Ovary (tissue), 7 donors: ENCODE measurements at regions not wholly inside any gene's neighbourhood (a gene's known extent, or its start where the extent isn't known, plus 50 kb on each side); places are given as distances from the start of the nearest gene placed in this dataset. TPM values are rescaled to one million over a fixed set of nuclear protein-coding genes. Genes with fewer than 3 reads are reported as not detected.

Experiments used
- DNase-seq, 5 donors: peaks; one replicate each; pipeline ENCODE4 v3.0.0-alpha.2; 2019 to 2020
- H3K27ac ChIP-seq, 2 donors: fragments of 200-600 bp; one replicate each; pipeline versions ENCODE4 v1.5.1 to v1.8.0; 2019 to 2022
- H3K27me3 ChIP-seq: fragments of 200-600 bp; one replicate; pipeline ENCODE4 v1.8.0; 2022
- H3K36me3 ChIP-seq: fragments of 200-600 bp; sonication (generic); one replicate; pipeline ENCODE4 v1.5.1; 2019
- H3K4me1 ChIP-seq: one replicate; pipeline ENCODE4 v1.8.1; 2013; ENCODE audit warnings: mild to moderate bottlenecking, moderate library complexity; ENCODE audit not compliant: insufficient read depth
- H3K4me3 ChIP-seq: fragments of 200-600 bp; sonication (generic); one replicate; pipeline ENCODE4 v1.5.1; 2017
- H3K9me3 ChIP-seq, 2 donors: fragments of 200-600 bp in 1 of 2; sonication (generic) in 1 of 2; one replicate each; pipeline versions ENCODE4 v1.5.1 to v1.8.1; 2013 to 2019; ENCODE audit warnings: mild to moderate bottlenecking in 1 of 2, moderate library complexity in 1 of 2
- CTCF ChIP-seq, 3 donors: fragments of 450-650 bp in 2 of 3; fragments of 200-600 bp in 1 of 3; IDR thresholded peaks; one replicate each; pipeline versions ENCODE4 v1.5.1 to v1.8.0; 2016 to 2022; ENCODE audit warnings: antibody characterized with exemption in 3 of 3, mild to moderate bottlenecking in 1 of 3
- EP300 ChIP-seq: sonication (generic); formaldehyde crosslinking; IDR thresholded peaks from one replicate; pipeline ENCODE4 v1.6.1; 2017; ENCODE audit warnings: antibody characterized with exemption
- POLR2A ChIP-seq: fragments of 450-650 bp; IDR thresholded peaks from one replicate; pipeline ENCODE4 v1.6.1; 2017; ENCODE audit warnings: antibody characterized with exemption, mild to moderate bottlenecking, moderate library complexity
- whole genome bisulfite sequencing, 3 donors: extraction: QIAGEN DNeasy Blood & Tissue Kit in 1 of 3; methylation state at CpG; one replicate each; pipeline versions ENCODE4 v1.1.5 to v1.1.7; 2013 to 2017; 5-methylcytosine and 5-hydroxymethylcytosine counted together
- intact Hi-C, 4 donors: fragments of 100-400 bp; cut with DNase I; formaldehyde crosslinking; loops; one replicate each; pipeline versions ENCODE4 v1.11.0 to v1.15.1; 2022 to 2023
- microRNA counts: library from miRNA; unstranded; fragments of <30 nt; microRNA quantifications from one replicate; lab custom pipeline; 2016
- microRNA-seq, 3 donors: library from miRNA; unstranded; fragments of <30 nt; microRNA quantifications; one replicate each; pipeline versions ENCODE4 to v1.2.0, GENCODE V29; 2019 to 2020
- small RNA-seq: library from RNA; depleted of rRNA; stranded (forward); fragments of <200 nt; gene quantifications from one replicate; pipeline ENCODE3, GENCODE V24; 2016
- donor health status: DM: no; HTN: no; CAD: no; lungs with moderate emphysema.
- donor health status: DM: no; HTN: no; CAD: no.
- donor health status: Bipolar disorder and iron deficiency.
- donor health status: DM: no; HTN: no; CAD: no.
- donor health status: DM: yes; HTN: yes; CAD: no.

GRCh38 chr4:147425019-147425418, 55.9 kb upstream of the EDNRA start:
- no peaks in the 10 kb centered on the region for H3K4me1 ChIP-seq
- no peaks in the 10 kb centered on the region for H3K27me3 ChIP-seq
- intact Hi-C loops = no loop called here
- H3K36me3 ChIP-seq = no peaks in the 10 kb centered on the region
- TF ChIP-seq CTCF (IDR thresholded peaks at IDR 0.05) = no peak
- no peak overlapping the region for H3K27ac ChIP-seq
- no peak for DNase-seq
- H3K9me3 ChIP-seq = no peaks in the 10 kb centered on the region
- 91 to 96% (median 95%) methylated on average over 1 of the region's 1 CpG for WGBS, 3 donors
- no peak overlapping the region for H3K4me3 ChIP-seq

GRCh38 chr4:147428583-147428982, 52.3 kb upstream of the EDNRA start:
- intact Hi-C loops = no loop called here
- H3K27ac ChIP-seq = no peak overlapping the region
- 86 to 91% (median 90%) methylated on average over 4 of the region's 4 CpGs for WGBS, 3 donors
- no peaks in the 10 kb centered on the region for H3K9me3 ChIP-seq
- H3K27me3 ChIP-seq = no peaks in the 10 kb centered on the region
- no peak overlapping the region for H3K4me3 ChIP-seq
- no peaks in the 10 kb centered on the region for H3K4me1 ChIP-seq
- no peak for DNase-seq
- no peak for TF ChIP-seq POLR2A
- TF ChIP-seq EP300 = no peak
- no peak for TF ChIP-seq CTCF (IDR thresholded peaks at IDR 0.05)
- no peaks in the 10 kb centered on the region for H3K36me3 ChIP-seq

- Histone ChIP-seq H3K27ac (no peak overlapping the region), H3K4me3 (no peak overlapping the region), H3K27me3 (no peaks in the 10 kb centered on the region), H3K9me3 (no peaks in the 10 kb centered on the region), H3K4me1 (no peaks in the 10 kb centered on the region), H3K36me3 (no peaks in the 10 kb centered on the region)
- DNase-seq = no peak
- TF ChIP-seq EP300 = no peak
- 46 to 56% (median 54%) methylated on average over 2 of the region's 2 CpGs for whole genome bisulfite sequencing, 3 donors
- intact Hi-C loops = no loop called here
These were observed 50.8 kb upstream of the EDNRA start for GRCh38 chr4:147430111-147430510.

MicroRNAs in the stretch of these regions (microRNA counts, 767-probe panel; counts per million panel counts)
- 530 counts per million, percentile 78 among the panel's probes with 10 or more counts for microRNA hsa-miR-548g-3p (lab: Ali Mortazavi, UCI)

Small RNA genes lying in the stretch of these regions (microRNA-seq; reads per million reads assigned to microRNA genes)
- 0 reads per million in 3 donors for gene MIR548G

Small RNA genes lying in the stretch of these regions (small RNA-seq; reads per million reads assigned to genes)
- gene MIR548G = not detected
